K562 (cell line): ENCODE measurements at regions not wholly inside any gene's neighbourhood (a gene's known extent, or its start where the extent isn't known, plus 50 kb on each side); places are given as distances from the start of the nearest gene placed in this dataset.

ENCODE experiments used
- ATAC-seq: fragments of 200-7000 bp; cut with Tn5 transposase; 3 replicates; pipeline ENCODE4 v1.9.1; 2020; ENCODE audit warnings: moderate library complexity
- BruUV-seq: library from RNA; stranded (reverse); fragments of 400-500 nt; replicated peaks from 2 replicates; lab custom pipeline; 2021; lab: Mats Ljungman, UMichigan
- CTCF ChIA-PET: fragments of 300-600 bp; formaldehyde crosslinking; extraction: SDS; loops from one replicate; lab custom pipeline; 2021; ENCODE audit warnings: low intra/inter-chr PET ratio; lab: Yijun Ruan, JAX
- POLR2A ChIA-PET: fragments of 300-600, 350-650 bp; sonication (Branson Sonifier 250); formaldehyde crosslinking; extraction: SDS; loops from one replicate; lab custom pipeline; 2021; ENCODE audit warnings: antibody characterized with exemption, inconsistent platforms; lab: Yijun Ruan, JAX
- DNase-seq, 4 experiments: peaks; one replicate each; pipeline versions ENCODE4 v3.0.0 to v3.0.0-alpha.2; 2011 to 2018; ENCODE audit warnings: low spot score in 3 of 4, mixed read lengths in 3 of 4; ENCODE audit errors: extremely low read depth in 1 of 4
- FAIRE-seq: peaks from 2 replicates; lab custom pipeline; 2011; peaks lifted over from hg19 to GRCh38; lab: Jason Lieb, UNC
- H2AFZ ChIP-seq: 2 replicates; pipeline ENCODE4 v1.6.0; 2011; ENCODE audit warnings: low read depth, low read length, control low read depth, inconsistent platforms
- H3K27ac ChIP-seq: fragments of 200-600 bp; 3 replicates; pipeline ENCODE4 v1.8.0; 2011; ENCODE audit warnings: low read depth, mild to moderate bottlenecking, control low read depth, inconsistent platforms, low read length, moderate library complexity, mixed read lengths; ENCODE audit errors: extremely low read depth
- H3K27me3 ChIP-seq, 2 experiments: fragments of 300-600 bp in 1 of 2; 2 replicates in 1 of 2; 3 replicates in 1 of 2; pipeline versions ENCODE4 v1.6.0 to v1.8.0; 2011; ENCODE audit warnings: inconsistent platforms in 2 of 2, low read length in 2 of 2, mild to moderate bottlenecking in 1 of 2, mixed read lengths in 1 of 2, moderate library complexity in 1 of 2; ENCODE audit not compliant: control insufficient read depth in 2 of 2, insufficient read depth in 2 of 2
- H3K36me3 ChIP-seq: fragments of 300-600 bp; 3 replicates; pipeline ENCODE4 v1.8.0; 2011; ENCODE audit warnings: mild to moderate bottlenecking, low read length, inconsistent platforms; ENCODE audit not compliant: control insufficient read depth, insufficient read depth
- H3K4me1 ChIP-seq, 2 experiments: fragments of 200-600 bp in 1 of 2; replicated peaks in 1 of 2; 2 replicates in 1 of 2; 3 replicates in 1 of 2; pipeline versions ENCODE4 v1.5.1 to v1.8.0; 2011; ENCODE audit warnings: inconsistent platforms in 2 of 2, low read length in 2 of 2, mild to moderate bottlenecking in 1 of 2, mixed read lengths in 1 of 2, moderate library complexity in 1 of 2; ENCODE audit not compliant: control insufficient read depth in 2 of 2, insufficient read depth in 2 of 2
- H3K4me2 ChIP-seq: 2 replicates; pipeline ENCODE4 v1.6.1; 2011; ENCODE audit warnings: low read length, control low read depth, inconsistent platforms, mixed read lengths; ENCODE audit not compliant: insufficient read depth
- H3K4me3 ChIP-seq: fragments of 200-600 bp; sonication (generic), shearing (Covaris generic); 2 replicates; pipeline ENCODE4 v1.5.1; 2016; ENCODE audit warnings: control low read depth, inconsistent platforms
- H3K79me2 ChIP-seq: fragments of 200-600 bp; 3 replicates; pipeline ENCODE4 v1.8.0; 2011; ENCODE audit warnings: low read length, inconsistent platforms; ENCODE audit not compliant: control insufficient read depth, insufficient read depth
- H3K9ac ChIP-seq, 2 experiments: 2 replicates each; pipeline versions ENCODE4 v1.6.0 to v1.6.1; 2011; ENCODE audit warnings: low read depth in 2 of 2, low read length in 2 of 2, control low read depth in 1 of 2, inconsistent platforms in 1 of 2, mild to moderate bottlenecking in 1 of 2, mixed read lengths in 1 of 2; ENCODE audit not compliant: insufficient read depth in 1 of 2
- H3K9me1 ChIP-seq: one replicate; pipeline ENCODE4 v1.6.0; 2011; ENCODE audit warnings: inconsistent platforms, mild to moderate bottlenecking, low read length, moderate library complexity; ENCODE audit not compliant: control insufficient read depth, insufficient read depth
- H3K9me3 ChIP-seq: replicated peaks from 2 replicates; pipeline ENCODE4 v1.5.1; 2011; ENCODE audit warnings: low read depth, low read length, inconsistent platforms; ENCODE audit not compliant: control insufficient read depth, insufficient read depth
- H4K20me1 ChIP-seq: replicated peaks from 2 replicates; pipeline ENCODE4 v1.6.1; 2011; ENCODE audit warnings: low read length, inconsistent platforms, mixed read lengths; ENCODE audit not compliant: control insufficient read depth, insufficient read depth
- BCL6 ChIP-seq: fragments of 250-450 bp; sonication (Bioruptor Pico); IDR thresholded peaks from 2 replicates; pipeline ENCODE4 v1.4.0; 2020
- C11orf30 ChIP-seq: fragments of 450-650 bp; IDR thresholded peaks from 2 replicates; pipeline ENCODE4 v1.6.1; 2016; ENCODE audit warnings: low read depth, mild to moderate bottlenecking
- CBFB ChIP-seq: sonication (generic); formaldehyde crosslinking; IDR thresholded peaks from 2 replicates; pipeline ENCODE4 v1.4.0; 2020; ENCODE audit warnings: mild to moderate bottlenecking, missing genetic modification reagents
- DPF2 ChIP-seq: fragments of 450-650 bp; IDR thresholded peaks from 2 replicates; pipeline ENCODE4 v1.6.1; 2016
- ETV1 ChIP-seq: fragments of 450-650 bp; conservative IDR thresholded peaks from 2 replicates; pipeline ENCODE4 v1.6.1; 2016; ENCODE audit warnings: missing genetic modification characterization, control low read depth, low read depth, missing compliant biosample characterization
- HMG20A ChIP-seq: fragments of 450-650 bp; formaldehyde crosslinking; conservative IDR thresholded peaks from 2 replicates; pipeline ENCODE4 v1.4.0; 2020; ENCODE audit warnings: mild to moderate bottlenecking, mixed read lengths
- JUN ChIP-seq, 2 experiments: sonication (generic) in 1 of 2; formaldehyde crosslinking in 1 of 2; IDR thresholded peaks; 2 replicates each; pipeline versions ENCODE4 v1.6.1 to v1.8.0; 2012 to 2022; ENCODE audit warnings: borderline replicate concordance in 2 of 2, mild to moderate bottlenecking in 2 of 2, improper control_type of control experiment in 1 of 2, low read depth in 1 of 2, low read length in 1 of 2, missing genetic modification reagents in 1 of 2
- MAFG ChIP-seq: fragments of 450-650 bp; conservative IDR thresholded peaks from 2 replicates; pipeline ENCODE4 v1.6.1; 2016; ENCODE audit warnings: missing genetic modification characterization, missing compliant biosample characterization
- MAFK ChIP-seq: IDR thresholded peaks from 2 replicates; pipeline ENCODE4 v1.6.1; 2011; ENCODE audit warnings: low read length, improper control_type of control experiment
- MEIS2 ChIP-seq: fragments of 450-650 bp; IDR thresholded peaks from 2 replicates; pipeline ENCODE4 v1.6.1; 2014; ENCODE audit warnings: mild to moderate bottlenecking; ENCODE audit not compliant: partially characterized antibody
- NUFIP1 ChIP-seq: fragments of 450-650 bp; IDR thresholded peaks from 2 replicates; pipeline ENCODE4 v1.6.1; 2018; ENCODE audit not compliant: partially characterized antibody
- POLR2A ChIP-seq: fragments of 450-650 bp; conservative IDR thresholded peaks from 2 replicates; pipeline ENCODE4 v1.6.1; 2016
- SPI1 ChIP-seq: IDR thresholded peaks from 2 replicates; pipeline ENCODE4 v1.6.1; 2011; ENCODE audit warnings: low read depth, low read length, control low read depth, borderline replicate concordance
- TRIM28 ChIP-seq: fragments of 450-650 bp; IDR thresholded peaks from 2 replicates; pipeline ENCODE4 v1.6.1; 2017
- U2AF1 ChIP-seq: fragments of 200-400 bp; formaldehyde crosslinking; optimal IDR thresholded peaks from 2 replicates; pipeline ENCODE3; 2017; ENCODE audit warnings: mild to moderate bottlenecking, low read depth, low read length, moderate library complexity
- ZBED1 ChIP-seq: IDR thresholded peaks from 2 replicates; pipeline ENCODE4 v1.6.1; 2014
- ZNF174 ChIP-seq: fragments of 250-450 bp; sonication (Bioruptor Pico); IDR thresholded peaks from 2 replicates; pipeline ENCODE4 v1.4.0; 2020; ENCODE audit warnings: mild to moderate bottlenecking
- ZNF197 ChIP-seq: fragments of 200-800 bp; sonication (Bioruptor generic); IDR thresholded peaks from 2 replicates; pipeline ENCODE4 v1.6.1; 2016; ENCODE audit warnings: low read depth, missing genetic modification characterization, missing compliant biosample characterization
- ZNF212 ChIP-seq: fragments of 450-650 bp; formaldehyde crosslinking; IDR thresholded peaks from 2 replicates; pipeline ENCODE4 v1.4.0; 2020; ENCODE audit warnings: mild to moderate bottlenecking
- ZNF76 ChIP-seq: fragments of 250-450 bp; sonication (Bioruptor Pico); IDR thresholded peaks from 2 replicates; pipeline ENCODE4 v1.4.0; 2020; ENCODE audit warnings: mild to moderate bottlenecking, moderate library complexity, borderline replicate concordance
- WGBS: fragments of 100-300 bp; shearing (Covaris generic); methylation state at CpG from one replicate; pipeline ENCODE4 v1.1.6; 2016; ENCODE audit warnings: low coverage, mixed read lengths; ENCODE audit not compliant: insufficient coverage; ENCODE audit errors: missing lambda C conversion rate; 5-methylcytosine and 5-hydroxymethylcytosine counted together
- in situ Hi-C: fragments of 300-500 bp; cut with MboI; formaldehyde crosslinking; loops from 4 replicates; pipeline ENCODE4 v1.15.0; 2018; ENCODE audit warnings: inconsistent platforms, mixed read lengths
- intact Hi-C: fragments of 100-400 bp; cut with micrococcal nuclease; formaldehyde crosslinking; loops from 2 replicates; pipeline ENCODE4 v1.14.2; 2022
- TF ChIP-seq, protein P1 (sequence below): IDR thresholded peaks from 2 replicates; pipeline ENCODE4 v1.6.1; 2014; ENCODE audit warnings: antibody characterized with exemption
- TF ChIP-seq, protein P2 (sequence below): sonication (generic); formaldehyde crosslinking; IDR thresholded peaks from 2 replicates; pipeline ENCODE4 v1.8.0; 2023; ENCODE audit warnings: mild to moderate bottlenecking, missing genetic modification reagents

DNA sequence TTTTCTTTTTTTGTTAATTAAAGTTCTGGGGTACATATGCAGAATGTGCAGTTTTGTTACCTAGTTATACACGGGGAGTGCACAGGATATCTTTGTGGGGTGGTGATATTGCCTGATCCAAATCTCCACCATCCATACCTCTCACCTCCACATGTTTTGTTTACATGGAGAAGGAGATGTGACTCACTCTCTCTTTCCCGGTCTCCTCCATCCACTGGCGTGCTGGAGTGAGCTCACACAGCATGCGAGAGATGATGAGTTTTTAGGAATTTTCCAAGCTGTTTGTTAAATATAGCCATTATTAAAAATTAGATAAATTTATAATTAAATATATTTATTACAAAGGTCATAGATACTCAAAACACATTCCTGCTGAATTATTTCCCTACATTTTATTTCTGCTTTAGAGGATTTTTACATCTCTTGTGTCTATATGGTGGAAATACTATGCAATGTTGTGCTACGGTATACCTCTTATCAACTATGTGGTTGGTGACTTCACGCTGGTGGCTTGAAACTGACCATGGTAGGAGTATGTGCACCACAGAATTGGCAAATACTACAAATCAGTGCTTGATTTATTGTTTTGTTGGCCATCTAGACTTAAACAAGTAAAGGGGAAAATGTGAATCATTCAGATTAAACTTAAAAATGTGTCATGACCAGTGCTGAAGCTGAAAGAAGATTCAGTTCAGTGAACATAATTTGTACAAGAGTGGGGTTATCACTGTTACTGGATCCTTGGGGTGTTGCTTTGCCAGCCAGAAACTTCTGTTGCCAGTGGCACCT, 107.9 kb upstream of the FAM180A start (continued):
- no peak for TF ChIP-seq ZNF76
- no peak for TF ChIP-seq ZNF174 (CRISPR knock-in tag)
- no peak for TF ChIP-seq MAFK
- TF ChIP-seq JUN (IDR thresholded peaks at IDR 0.05; ENCODE audit: borderline replicate concordance, low read depth, low read length): 0 out of 2 replicates have a peak, but pooled peaks have one; percentile 9
- no peak for TF ChIP-seq JUN (CRISPR knock-in tag; IDR thresholded peaks at IDR 0.05; ENCODE audit: borderline replicate concordance)
- TF ChIP-seq DPF2: no peak
- TF ChIP-seq MEIS2: peak; percentile 31
- TF ChIP-seq HMG20A (CRISPR knock-in tag): no peak

DNA sequence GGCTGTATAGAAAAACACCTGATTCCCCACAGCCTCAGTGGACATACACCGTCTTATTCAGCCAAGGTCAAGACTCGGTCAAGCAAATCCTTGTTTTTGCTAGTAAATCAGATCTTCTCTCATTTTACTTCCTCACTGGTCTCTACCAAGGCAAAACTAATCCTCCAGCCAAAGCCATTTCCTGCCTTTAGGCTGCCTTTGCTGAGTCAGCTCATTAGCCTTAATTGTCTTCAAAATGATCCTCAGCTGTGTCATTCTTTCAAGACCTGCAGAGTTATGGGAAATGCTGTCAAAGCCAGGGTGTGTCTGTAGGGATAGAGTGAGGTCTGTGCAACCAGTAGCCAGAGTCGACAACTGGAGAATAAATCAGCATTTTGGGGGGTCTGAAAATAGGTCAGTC, 107.2 kb upstream of the FAM180A start:
- ChIA-PET POLR2A (interaction anchor here (0.7 to 2.1 kb wide), 2 partner anchors 10 to 497 kb away, joined by 3 to 5 read pairs; no protein-coding TSS in a partner anchor), CTCF (no interaction called here)
- in situ Hi-C loops (no loop called here), intact Hi-C loops (no loop called here)
- Histone ChIP-seq H3K27ac (no peak overlapping the region), H3K4me3 (no peak overlapping the region), H4K20me1 (no peaks in the 10 kb centered on the region), H3K27me3 (peaks cover 2 to 14% of the 10 kb centered on the region in 2 experiments; a peak in 3 of 5 replicates), H2AFZ (no peak overlapping the region), H3K36me3 (no peaks in the 10 kb centered on the region), H3K9me1 (no peaks in the 10 kb centered on the region), H3K79me2 (no peaks in the 10 kb centered on the region), H3K4me1 (peaks cover 0 to 4% of the 10 kb centered on the region in 2 experiments; a peak in 1 of 5 replicates), H3K4me2 (no peak overlapping the region), H3K9ac (no peak overlapping the region), H3K9me3 (no peaks in the 10 kb centered on the region)
- BruUV-seq: no TSS peak
- 3% methylated on average over 3 of the region's 3 CpGs for WGBS
- FAIRE-seq: peak; percentile 64
- peak in 1 of 4 experiments; percentile 30 for DNase-seq
- ATAC-seq: peak; percentile 59
- peak; percentile 99 for TF ChIP-seq C11orf30
- TF ChIP-seq ZNF197 (CRISPR knock-in tag): no peak
- TF ChIP-seq CBFB (CRISPR knock-in tag): no peak
- no peak for TF ChIP-seq TRIM28
- TF ChIP-seq ZNF212 (CRISPR knock-in tag): no peak
- no peak for TF ChIP-seq ZBED1
- TF ChIP-seq SPI1: peak; percentile 60; the same call in 1 of the 2 replicates
- TF ChIP-seq, protein P1, sequence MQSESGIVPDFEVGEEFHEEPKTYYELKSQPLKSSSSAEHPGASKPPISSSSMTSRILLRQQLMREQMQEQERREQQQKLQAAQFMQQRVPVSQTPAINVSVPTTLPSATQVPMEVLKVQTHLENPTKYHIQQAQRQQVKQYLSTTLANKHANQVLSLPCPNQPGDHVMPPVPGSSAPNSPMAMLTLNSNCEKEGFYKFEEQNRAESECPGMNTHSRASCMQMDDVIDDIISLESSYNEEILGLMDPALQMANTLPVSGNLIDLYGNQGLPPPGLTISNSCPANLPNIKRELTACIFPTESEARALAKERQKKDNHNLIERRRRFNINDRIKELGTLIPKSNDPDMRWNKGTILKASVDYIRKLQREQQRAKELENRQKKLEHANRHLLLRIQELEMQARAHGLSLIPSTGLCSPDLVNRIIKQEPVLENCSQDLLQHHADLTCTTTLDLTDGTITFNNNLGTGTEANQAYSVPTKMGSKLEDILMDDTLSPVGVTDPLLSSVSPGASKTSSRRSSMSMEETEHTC: no peak
- TF ChIP-seq, protein P2, sequence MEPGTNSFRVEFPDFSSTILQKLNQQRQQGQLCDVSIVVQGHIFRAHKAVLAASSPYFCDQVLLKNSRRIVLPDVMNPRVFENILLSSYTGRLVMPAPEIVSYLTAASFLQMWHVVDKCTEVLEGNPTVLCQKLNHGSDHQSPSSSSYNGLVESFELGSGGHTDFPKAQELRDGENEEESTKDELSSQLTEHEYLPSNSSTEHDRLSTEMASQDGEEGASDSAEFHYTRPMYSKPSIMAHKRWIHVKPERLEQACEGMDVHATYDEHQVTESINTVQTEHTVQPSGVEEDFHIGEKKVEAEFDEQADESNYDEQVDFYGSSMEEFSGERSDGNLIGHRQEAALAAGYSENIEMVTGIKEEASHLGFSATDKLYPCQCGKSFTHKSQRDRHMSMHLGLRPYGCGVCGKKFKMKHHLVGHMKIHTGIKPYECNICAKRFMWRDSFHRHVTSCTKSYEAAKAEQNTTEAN: no peak
- TF ChIP-seq ETV1: peak; percentile 76
- TF ChIP-seq BCL6 (CRISPR knock-in tag): no peak
- peak; percentile 99 for TF ChIP-seq MAFG
- TF ChIP-seq POLR2A: no peak
- TF ChIP-seq NUFIP1: no peak
- TF ChIP-seq U2AF1: no peak
